Uterus (tissue), 3 donors: ENCODE measurements at regions not wholly inside any gene's neighbourhood (a gene's known extent, or its start where the extent isn't known, plus 50 kb on each side); places are given as distances from the start of the nearest gene placed in this dataset.

ENCODE experiments used
- DNase-seq, 2 donors: peaks; one replicate each; pipeline ENCODE4 v3.0.0-alpha.2; 2019 to 2020
- H3K27ac ChIP-seq, 2 donors: fragments of 200-600 bp; sonication (generic); 1 replicate in 1 of 2; 2 replicates in 1 of 2; pipeline ENCODE4 v1.5.1; 2016 to 2018
- H3K27me3 ChIP-seq, 2 donors: fragments of 200-600 bp; sonication (generic); one replicate each; pipeline ENCODE4 v1.5.1; 2018 to 2019; ENCODE audit warnings: control low read depth in 1 of 2
- H3K36me3 ChIP-seq, 2 donors: fragments of 200-600 bp; sonication (generic); one replicate each; pipeline ENCODE4 v1.5.1; 2019; ENCODE audit warnings: control low read depth in 1 of 2
- H3K4me1 ChIP-seq, 2 donors: fragments of 200-600 bp; sonication (generic); one replicate each; pipeline ENCODE4 v1.5.1; 2018 to 2019; ENCODE audit warnings: control low read depth in 1 of 2
- H3K4me3 ChIP-seq, 2 donors: fragments of 200-600 bp; sonication (generic); 1 replicate in 1 of 2; 2 replicates in 1 of 2; pipeline ENCODE4 v1.5.1; 2018 to 2019; ENCODE audit warnings: mild to moderate bottlenecking in 1 of 2
- H3K9me3 ChIP-seq, 2 donors: fragments of 200-600 bp; sonication (generic); one replicate each; pipeline ENCODE4 v1.5.1; 2019; ENCODE audit warnings: control low read depth in 1 of 2
- POLR2A ChIP-seq, 2 donors: fragments of 450-650 bp; IDR thresholded peaks; one replicate each; pipeline ENCODE4 v1.6.1; 2016; ENCODE audit warnings: antibody characterized with exemption in 2 of 2, mild to moderate bottlenecking in 1 of 2, moderate library complexity in 1 of 2
- intact Hi-C: fragments of 100-400 bp; cut with DNase I; formaldehyde crosslinking; loops from one replicate; pipeline ENCODE4 v1.15.1; 2023; ENCODE audit warnings: low total_unique reads
- TF ChIP-seq, protein P1 (sequence below), 4 experiments: fragments of 200-600 bp in 2 of 4; fragments of 450-650 bp in 2 of 4; sonication (generic) in 2 of 4; IDR thresholded peaks; one replicate each; pipeline ENCODE4 v1.5.1; 2016 to 2019; ENCODE audit warnings: antibody characterized with exemption in 4 of 4, mild to moderate bottlenecking in 2 of 4, moderate library complexity in 1 of 4
- donor health status: DM: yes; HTN: yes; CAD: no.

DNA sequence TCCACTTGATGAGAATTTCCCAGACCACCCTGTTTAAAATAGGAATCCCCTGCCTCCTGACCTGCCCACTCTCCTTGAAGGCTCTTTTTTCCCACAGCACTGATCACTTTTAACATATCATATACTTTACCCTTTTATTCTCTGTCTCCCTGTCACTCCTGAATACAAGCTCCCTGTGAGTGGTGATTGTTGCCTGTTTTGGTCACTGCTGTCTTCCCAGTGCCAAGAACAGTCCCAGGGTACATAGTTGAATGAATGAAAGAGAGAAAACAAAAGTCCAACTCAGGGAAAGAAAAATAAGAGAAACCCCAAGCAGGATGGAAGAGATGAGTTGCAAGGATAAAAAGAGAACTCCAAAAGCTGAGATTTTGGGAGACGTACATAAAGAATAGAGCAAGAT, 500.3 kb upstream of the LMCD1 start:
- H3K4me3 ChIP-seq = no peak overlapping the region
- no peak overlapping the region for H3K27ac ChIP-seq
- DNase-seq = no peak
- H3K27me3 ChIP-seq = no peaks in the 10 kb centered on the region
- intact Hi-C loops = no loop called here
- H3K36me3 ChIP-seq = no peaks in the 10 kb centered on the region
- TF ChIP-seq, protein P1, sequence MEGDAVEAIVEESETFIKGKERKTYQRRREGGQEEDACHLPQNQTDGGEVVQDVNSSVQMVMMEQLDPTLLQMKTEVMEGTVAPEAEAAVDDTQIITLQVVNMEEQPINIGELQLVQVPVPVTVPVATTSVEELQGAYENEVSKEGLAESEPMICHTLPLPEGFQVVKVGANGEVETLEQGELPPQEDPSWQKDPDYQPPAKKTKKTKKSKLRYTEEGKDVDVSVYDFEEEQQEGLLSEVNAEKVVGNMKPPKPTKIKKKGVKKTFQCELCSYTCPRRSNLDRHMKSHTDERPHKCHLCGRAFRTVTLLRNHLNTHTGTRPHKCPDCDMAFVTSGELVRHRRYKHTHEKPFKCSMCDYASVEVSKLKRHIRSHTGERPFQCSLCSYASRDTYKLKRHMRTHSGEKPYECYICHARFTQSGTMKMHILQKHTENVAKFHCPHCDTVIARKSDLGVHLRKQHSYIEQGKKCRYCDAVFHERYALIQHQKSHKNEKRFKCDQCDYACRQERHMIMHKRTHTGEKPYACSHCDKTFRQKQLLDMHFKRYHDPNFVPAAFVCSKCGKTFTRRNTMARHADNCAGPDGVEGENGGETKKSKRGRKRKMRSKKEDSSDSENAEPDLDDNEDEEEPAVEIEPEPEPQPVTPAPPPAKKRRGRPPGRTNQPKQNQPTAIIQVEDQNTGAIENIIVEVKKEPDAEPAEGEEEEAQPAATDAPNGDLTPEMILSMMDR (IDR thresholded peaks at IDR 0.05) = no peak
- no peak for TF ChIP-seq POLR2A (IDR thresholded peaks at IDR 0.05)
- H3K4me1 ChIP-seq = no peaks in the 10 kb centered on the region
- no peaks in the 10 kb centered on the region for H3K9me3 ChIP-seq

DNA sequence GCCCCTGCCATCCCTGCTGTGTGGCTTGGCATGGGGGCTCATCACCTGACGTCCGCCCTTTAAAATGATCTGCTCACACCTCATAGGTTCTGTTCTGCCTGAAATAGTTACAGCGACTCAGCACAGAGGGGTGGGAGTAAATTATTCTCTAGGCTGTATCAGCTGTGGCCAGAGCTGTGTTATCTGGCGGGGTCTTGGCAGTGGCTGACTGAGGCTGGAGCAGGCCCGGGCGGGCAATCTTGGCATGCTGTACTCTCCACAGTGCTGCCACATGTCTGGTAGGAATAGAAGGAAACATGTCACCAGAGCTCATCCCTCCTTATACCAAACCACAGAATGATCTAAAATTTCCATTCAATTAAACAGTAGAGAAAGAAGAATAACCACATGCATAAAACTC, 499.9 kb upstream of the LMCD1 start:
- intact Hi-C loops = no loop called here

DNA sequence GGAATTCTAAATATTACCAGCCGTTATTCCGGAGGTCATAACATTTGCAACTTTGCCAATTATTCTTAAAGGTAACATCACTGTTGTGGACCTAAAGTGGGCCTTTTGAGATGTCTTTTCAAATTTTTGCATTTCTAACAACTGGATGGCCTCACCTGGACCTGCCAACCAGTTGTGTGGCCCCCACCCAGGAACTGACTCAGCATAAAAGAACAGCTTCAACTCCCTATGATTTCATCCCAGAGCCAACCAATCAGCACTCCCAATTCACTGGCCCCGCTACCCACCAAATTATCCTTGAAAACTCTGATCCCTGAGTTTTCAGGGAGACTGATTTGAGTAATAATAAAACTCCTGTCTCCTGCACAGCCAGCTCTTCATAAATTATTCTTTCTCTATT, 489.7 kb upstream of the LMCD1 start:
- no peak for DNase-seq
- Histone ChIP-seq H3K4me3 (no peak overlapping the region), H3K27ac (no peak overlapping the region), H3K27me3 (no peaks in the 10 kb centered on the region), H3K9me3 (no peaks in the 10 kb centered on the region), H3K4me1 (no peaks in the 10 kb centered on the region), H3K36me3 (no peaks in the 10 kb centered on the region)
- no peak for TF ChIP-seq POLR2A (IDR thresholded peaks at IDR 0.05)
- TF ChIP-seq, protein P1 (IDR thresholded peaks at IDR 0.05) = no peak
- intact Hi-C loops = no loop called here

More for the DNA sequence above, 499.9 kb upstream of the LMCD1 start:
- no peaks in the 10 kb centered on the region for H3K4me1 ChIP-seq
- H3K9me3 ChIP-seq = no peaks in the 10 kb centered on the region
- no peak overlapping the region for H3K4me3 ChIP-seq
- H3K27me3 ChIP-seq = no peaks in the 10 kb centered on the region
- DNase-seq = no peak
- H3K36me3 ChIP-seq = no peaks in the 10 kb centered on the region
- TF ChIP-seq, protein P1 (IDR thresholded peaks at IDR 0.05) = no peak
- H3K27ac ChIP-seq = no peak overlapping the region

DNA sequence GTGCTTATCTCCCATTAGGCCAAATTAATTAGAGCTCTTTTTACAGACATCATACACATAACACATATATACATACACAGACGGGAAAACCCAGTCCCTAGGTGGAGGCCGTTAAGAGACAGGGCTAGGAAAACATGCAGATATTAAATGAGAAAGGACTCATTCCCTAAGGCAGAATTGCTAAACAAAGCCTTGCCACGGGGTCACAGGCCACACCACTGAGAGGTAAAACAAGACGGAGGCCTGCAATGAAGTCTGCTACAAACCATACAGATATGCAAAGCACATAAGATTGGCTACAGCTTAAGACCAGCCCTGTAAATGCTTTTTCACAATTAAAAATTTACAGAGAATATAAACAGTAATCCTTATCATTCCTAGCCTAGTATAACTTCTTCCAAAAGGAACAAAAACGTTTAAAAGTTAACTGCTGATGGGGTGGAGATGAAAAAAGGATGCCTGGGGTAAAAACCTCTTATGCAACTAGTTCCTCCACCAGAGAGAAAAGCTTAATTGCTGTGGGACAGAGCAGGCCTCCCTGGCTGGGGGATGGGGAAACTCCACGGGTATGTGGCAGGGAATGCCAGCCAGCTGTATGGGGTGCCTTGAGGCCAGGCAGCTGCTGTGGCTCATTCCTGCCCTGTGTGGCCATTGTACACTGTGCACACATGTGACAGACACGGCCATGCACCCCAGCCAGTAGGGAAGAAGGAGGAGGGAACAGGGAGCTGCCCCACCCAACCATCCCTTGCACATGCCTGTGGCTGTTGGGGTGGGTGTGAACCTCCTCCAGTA, 481.4 kb upstream of the LMCD1 start:
- intact Hi-C loops = no loop called here
- H3K27me3 ChIP-seq = no peaks in the 10 kb centered on the region
- no peak for TF ChIP-seq POLR2A (IDR thresholded peaks at IDR 0.05)
- TF ChIP-seq, protein P1 (IDR thresholded peaks at IDR 0.05) = no peak
- DNase-seq = no peak
- H3K4me1 ChIP-seq = no peaks in the 10 kb centered on the region
- peaks cover 0 to 2% of the 10 kb centered on the region in 2 donors for H3K9me3 ChIP-seq
- no peak overlapping the region for H3K27ac ChIP-seq
- H3K36me3 ChIP-seq = no peaks in the 10 kb centered on the region
- no peak overlapping the region for H3K4me3 ChIP-seq

DNA sequence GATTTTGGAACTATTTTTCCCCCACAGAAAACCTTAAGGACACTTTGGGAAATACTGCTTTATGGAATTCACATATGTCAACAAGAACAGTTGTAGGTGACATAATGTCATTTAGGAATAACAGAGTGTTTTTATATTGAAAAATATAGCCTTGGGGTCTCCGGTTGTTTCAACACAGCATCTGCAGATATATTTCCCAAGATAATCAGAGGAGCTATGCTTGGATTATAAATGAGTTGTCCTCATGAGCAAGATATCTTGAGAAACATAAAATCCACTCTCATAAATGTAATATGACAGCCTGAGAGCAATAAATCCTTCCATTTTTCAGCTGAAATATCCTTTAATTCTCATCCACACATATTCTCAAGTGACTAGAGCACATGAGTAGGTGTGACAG, 473.7 kb upstream of the LMCD1 start:
- intact Hi-C loops = no loop called here

More for the DNA sequence above, 473.7 kb upstream of the LMCD1 start:
- Histone ChIP-seq H3K4me1 (no peaks in the 10 kb centered on the region), H3K27ac (no peak overlapping the region), H3K27me3 (no peaks in the 10 kb centered on the region), H3K4me3 (no peak overlapping the region), H3K9me3 (no peaks in the 10 kb centered on the region), H3K36me3 (no peaks in the 10 kb centered on the region)
- TF ChIP-seq, protein P1 (IDR thresholded peaks at IDR 0.05) = no peak
- TF ChIP-seq POLR2A (IDR thresholded peaks at IDR 0.05) = no peak
- DNase-seq = no peak
